Glomerular visceral epithelial cell (primary cell): ENCODE measurements at regions not wholly inside any gene's neighbourhood (a gene's known extent, or its start where the extent isn't known, plus 50 kb on each side); places are given as distances from the start of the nearest gene placed in this dataset.

Experiments used
- DNase-seq: peaks from one replicate; pipeline ENCODE4 v3.0.0-alpha.2; 2016; ENCODE audit errors: extremely low spot score

DNA sequence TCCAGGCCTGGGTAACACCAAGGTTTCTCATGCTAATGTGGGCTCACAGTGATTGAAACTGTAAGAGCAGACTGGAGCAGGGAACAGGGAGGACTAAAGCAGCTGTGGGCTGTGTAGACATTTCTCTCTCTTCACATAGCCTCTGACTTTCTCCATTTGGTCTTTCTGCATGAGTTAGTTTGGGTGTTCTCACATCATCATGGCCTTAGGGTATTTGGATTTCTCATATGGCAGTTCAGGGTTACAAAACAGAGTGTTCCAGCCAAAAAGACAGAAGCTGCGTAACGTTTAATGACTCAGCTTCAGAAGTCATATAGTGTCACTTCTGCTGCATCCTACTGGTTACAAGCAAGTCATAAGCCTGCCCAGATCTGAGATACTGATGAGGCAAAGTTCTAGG is 52.0 kb upstream of the OSBPL8 start:
- DNase-seq, result no peak

DNA sequence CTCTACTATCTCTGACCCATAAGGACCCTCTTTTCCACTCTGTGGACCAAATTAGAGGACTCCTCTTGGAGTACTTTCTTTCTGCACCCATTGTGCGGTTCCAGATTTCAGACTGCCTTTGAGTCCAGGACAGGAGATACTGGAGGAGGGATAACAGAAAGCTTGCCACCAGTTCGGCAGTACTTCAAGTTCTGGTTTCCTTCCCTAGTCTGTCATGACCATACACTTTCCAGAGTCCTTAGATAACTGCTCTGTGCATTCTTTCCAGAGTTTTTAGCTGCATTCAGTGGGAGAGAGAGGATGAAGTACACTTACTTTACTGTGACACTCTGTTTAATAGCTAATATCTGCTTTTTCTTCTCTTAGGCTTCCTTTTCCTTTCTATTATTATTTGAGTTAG is 54.8 kb upstream of the OSBPL8 start:
- DNase-seq, result no peak

DNA sequence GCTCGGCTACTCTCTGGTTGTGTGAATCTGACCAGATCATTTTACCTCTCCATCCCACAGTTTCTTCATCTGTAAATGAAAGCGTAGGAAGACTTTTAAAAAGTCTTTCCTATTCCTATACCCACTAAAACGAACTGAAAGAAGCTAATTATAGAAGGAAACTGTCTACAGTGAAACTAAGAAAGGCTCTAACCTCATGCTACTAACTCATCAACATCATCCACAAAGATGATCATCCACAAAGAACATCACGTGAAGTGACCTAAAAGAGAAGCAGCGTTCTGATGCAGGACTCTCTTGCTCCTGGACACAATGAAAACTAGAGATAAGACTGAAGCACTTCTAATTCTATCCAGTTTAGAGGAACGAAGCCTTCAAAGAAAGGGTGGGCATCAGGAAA is 58.5 kb upstream of the OSBPL8 start:
- no peak for DNase-seq

DNA sequence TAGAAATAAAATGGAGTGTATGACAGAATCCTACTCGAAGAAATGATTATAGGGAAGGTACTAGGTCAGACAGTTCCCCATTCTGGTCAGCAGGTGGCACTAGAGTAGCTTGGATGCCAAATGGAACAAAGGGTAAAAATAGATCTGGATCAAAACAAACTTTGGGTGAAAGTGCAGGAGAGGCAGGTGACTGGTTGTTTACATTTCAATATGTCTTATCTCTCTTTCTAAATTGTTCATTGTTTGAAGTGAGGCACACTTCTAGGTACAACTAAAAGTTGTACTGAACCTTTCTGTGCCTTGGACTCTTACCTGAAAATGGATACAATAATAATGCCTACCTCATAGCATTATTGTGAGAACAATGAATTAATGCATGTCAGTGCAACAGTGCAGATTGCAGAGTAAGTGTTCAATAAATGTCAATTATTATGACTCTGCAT is 62.0 kb upstream of the OSBPL8 start:
- DNase-seq, result peak; percentile 71

DNA sequence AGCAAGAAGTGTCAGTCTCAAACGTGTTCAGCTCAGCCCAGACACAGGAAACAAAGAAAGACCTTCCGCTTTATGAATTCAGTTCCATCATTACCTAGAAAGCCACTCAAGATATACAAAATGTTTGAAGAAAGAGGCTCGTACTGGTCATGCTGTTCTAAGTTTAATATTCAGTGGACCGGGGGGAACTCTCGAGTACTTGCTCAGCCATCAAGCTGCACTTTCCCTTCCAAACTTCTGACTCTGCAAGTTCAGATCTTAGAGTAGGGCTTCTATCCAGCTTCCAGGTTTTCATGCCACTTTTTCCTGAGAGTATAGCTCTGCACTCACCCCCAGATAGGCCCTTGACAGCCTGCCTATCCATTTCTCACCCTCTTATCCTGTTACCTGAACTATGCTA is 62.8 kb upstream of the OSBPL8 start:
- no peak for DNase-seq

DNA sequence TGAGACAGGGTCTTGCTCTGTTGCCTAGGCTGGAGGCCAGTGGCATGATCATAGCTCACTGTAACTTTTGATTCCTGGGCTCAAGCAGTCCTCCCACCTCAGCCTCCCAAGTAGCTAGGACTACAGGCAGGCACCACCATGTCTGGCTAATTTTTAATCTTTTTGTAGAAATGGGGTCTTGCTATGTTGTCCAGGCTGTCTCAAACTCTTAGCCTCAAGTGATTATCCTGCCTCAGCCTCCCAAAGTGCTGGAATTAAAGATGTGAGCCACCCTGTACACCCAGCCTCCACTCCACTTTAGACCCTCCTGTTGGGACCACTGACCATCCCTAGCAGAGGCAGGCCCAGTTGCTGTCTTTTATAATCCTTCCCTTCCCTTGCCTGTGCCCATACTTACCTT is 63.3 kb upstream of the OSBPL8 start:
- no peak for DNase-seq

DNA sequence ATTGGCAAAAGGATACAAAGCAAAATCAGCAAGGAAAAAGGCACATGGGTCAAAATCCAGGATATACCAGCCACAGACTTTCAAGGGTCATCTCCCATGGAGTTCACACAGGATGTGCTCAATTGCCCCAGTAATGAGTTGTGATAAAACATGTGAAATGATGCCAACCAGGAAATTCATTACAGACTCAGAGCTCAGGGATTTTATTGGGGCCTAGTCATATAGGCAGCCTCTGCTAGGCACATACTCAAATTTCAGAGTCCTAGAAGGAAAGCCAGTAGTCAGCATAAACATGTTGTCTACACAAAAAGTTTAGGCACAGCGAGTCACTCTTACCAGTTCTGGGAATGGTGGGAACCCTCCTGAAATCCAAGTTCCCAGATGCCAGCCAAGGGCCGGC is 64.4 kb upstream of the OSBPL8 start:
- DNase-seq, result peak; percentile 40

DNA sequence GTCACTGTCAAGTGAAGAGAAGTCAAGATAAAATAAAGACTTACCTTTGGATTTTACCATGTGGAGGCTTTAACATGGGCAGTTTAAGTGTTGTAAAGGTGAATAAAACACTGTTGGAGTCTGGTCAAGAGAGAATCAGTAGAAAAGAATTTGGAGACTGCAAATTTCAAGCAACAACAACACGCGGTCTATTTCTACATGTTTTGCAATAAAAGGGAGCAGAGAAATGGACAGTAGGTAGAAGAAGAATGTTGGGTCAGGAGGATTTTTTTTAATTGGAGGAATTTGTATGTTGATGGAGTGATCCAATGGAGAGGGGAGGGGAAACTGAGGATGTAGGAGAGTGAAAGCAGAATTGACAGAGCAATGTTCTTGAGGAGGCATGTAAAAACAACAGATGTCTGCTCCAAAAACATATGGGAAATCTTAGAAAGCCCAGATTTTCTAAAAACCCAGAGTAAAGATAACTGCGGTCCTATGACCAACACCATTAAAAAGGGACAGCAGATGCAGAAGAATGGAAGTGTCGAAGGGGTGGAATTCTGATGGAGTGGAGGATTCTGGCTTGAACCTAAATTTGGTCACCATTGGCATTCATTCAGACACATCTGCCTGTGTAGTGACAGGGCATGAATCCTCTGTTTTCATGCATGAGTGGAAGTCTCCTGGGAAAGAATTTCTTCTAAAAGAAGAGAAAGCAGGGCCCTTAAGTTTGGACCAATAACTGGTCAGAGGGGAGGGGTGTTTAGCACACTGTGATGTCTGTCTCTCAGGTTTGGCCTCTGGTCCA is 68.0 kb upstream of the OSBPL8 start:
- no peak for DNase-seq

DNA sequence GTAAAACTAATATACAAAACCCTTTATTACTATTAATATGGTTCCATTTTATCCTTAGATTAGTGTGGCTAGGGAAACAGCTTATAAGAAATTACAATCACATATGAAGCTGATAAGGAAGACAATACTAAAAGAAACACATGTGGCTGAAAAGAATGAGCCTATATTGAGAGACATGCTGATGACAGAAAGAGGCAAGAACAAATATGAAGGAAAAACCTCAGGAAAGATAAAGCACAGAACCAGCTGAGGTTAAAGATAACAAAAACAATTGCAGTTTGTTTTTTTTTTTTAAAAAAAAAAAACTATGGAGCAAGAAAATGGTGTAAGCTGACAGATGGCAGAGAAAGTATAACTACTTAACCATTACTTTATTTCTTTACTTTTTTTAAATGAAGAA is 69.2 kb upstream of the OSBPL8 start:
- DNase-seq, result no peak

DNA sequence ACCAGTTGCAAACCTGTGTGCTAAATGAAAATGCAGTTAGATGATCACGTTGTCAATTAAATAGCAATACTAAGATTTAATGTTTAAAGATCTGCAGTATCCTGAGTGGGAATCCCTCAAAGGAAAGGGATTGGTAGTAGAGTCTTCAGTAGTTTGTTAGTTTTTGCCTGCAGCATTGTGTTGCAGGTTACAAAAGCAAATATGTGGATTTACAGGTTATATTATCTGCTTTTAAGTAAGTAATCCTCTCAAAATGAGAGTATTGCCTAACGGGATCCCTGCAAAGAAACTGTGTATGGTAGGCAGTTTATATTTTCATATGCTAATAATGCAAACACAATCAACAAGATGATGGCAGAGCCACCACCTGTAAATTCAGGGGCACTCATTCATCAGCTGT is 72.2 kb upstream of the OSBPL8 start:
- no peak for DNase-seq

DNA sequence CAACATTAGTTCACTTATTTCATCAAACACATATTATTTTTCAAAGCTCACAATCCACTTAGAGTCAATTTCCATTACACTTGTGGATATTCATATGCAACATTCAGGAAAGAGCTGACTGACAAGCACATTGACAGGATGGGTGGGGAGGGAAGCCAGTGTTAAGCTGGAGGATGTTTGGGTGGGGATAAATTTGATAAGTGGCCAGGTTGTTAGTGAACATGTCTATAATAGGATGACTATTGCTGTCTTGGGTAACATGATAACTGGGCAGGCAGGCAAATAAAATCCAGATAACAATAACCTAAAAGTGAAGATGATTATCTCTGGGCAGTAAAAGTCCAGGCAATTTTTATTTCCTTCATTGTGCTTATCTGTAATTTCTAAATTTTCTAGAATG is 73.8 kb upstream of the OSBPL8 start:
- DNase-seq, result no peak

DNA sequence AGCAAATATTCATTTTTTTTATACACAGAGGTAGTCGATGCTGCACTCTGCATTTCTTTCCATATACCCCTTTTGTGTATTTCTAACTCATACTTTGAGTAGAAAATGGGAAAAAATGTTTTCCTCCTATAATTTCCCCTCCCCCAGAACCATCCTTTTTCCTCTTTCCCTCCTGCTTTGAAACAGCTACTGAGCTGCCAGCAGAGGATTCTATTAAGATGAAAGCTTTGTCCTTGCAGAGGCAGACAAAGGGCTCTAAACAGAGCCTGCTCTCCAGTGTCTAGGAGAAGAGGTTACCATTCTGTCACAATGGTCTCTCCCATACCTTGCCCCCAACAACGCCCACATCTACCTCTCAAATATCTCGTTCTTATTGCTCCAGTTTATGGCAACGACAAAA is 74.6 kb upstream of the OSBPL8 start:
- DNase-seq, result no peak

DNA sequence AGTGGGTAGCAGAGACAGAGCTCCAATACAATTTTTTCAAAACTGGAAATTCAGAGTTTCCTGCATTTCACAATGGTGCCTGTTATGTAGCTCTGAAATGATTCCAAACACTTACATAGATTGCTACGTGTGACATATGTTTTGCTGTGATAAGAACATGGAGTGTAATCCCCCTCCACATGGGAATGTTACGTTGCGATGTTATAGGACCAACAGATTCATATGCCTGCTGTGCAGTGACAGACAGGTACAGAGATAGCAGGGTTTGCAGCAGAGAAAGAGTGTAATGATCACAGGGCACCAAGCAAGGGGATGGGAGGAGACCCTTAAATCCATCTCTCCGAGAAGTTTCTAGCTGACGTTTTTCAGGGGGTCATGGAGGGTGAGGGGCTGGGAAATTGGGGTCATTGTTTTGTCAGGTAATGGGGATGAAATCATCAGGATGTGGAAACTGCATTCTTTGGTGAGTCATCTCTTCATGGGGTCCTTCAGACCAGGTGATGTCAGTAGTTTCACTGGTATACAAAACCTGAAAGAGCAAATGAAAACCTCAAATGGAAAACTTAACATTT is 76.6 kb upstream of the OSBPL8 start:
- DNase-seq, result peak; percentile 49

DNA sequence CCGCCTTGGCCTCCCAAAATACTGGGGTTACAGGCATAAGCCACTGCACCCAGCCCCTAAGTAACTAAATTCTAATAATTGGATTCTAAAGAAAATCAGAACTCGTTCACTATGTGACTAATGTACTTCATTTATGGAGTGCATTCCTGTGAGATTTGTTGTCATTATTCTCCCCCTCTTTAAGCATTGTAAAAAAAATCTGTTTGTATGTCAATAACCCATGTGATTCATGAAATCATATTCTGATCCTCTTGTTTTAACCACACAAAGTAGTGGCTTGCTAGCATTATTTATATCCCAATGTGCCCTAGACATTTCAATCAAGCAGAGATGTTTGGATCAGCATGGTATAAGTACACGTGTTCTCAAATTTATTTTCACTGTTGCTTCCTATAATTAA is 78.2 kb upstream of the OSBPL8 start:
- DNase-seq, result no peak

DNA sequence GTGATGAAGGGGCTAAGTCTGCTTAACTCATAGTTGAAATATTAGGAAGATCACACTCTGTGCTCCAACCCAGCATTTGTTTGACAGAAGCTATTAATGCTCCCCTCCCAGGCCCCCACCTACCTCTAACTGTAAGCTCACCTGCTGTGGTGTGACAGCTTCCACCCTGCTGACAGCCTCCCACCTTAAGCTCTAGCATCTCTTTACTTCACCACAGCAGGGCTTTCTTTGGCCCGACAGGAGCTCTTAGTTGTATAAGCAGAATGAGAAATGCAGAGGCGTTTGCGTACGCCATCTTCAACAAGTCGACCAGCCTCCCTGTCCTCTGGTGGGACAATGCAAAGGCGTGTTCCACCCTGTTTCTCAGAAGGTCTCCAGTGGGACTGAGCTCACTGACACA is 80.1 kb upstream of the OSBPL8 start:
- no peak for DNase-seq

DNA sequence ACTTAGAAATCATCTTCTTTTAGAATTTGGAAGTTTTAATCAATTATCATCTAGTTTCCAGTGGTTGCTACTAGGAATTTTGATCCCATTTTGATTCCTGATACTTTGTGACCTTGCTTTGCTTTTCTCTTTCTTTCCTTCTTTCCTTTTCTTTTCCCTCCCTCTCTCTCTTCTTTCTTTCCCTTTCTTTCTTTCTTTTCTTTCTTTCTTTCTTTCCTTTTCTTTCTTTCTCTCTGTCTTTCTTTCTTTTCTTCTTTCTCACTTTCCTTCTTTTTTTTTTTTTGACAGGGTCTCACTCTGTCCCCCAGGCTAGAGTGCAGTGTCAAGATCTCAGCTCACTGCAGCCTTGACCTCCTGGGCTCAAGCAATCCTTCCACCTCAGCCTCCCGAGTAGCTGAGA is 81.5 kb upstream of the OSBPL8 start:
- DNase-seq, result no peak

DNA sequence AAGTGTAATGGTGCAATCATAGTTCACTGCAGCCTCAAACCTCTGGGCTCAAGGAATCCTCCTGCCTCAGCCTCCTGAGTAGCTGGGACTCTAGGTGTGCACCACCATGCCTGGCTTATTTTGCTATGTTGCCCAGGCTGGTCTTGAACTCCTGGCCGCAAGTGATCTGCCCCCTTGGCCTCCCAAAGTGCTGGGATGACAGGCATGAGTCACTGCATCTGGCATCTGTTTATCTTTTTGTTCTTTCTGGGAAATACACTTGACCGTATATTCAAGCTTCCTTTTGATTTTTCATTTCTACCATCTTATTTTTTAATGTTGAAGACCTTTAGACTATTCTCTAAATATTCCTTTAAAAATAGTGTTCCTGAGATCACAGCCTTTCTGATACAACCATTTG is 82.4 kb upstream of the OSBPL8 start:
- no peak for DNase-seq

DNA sequence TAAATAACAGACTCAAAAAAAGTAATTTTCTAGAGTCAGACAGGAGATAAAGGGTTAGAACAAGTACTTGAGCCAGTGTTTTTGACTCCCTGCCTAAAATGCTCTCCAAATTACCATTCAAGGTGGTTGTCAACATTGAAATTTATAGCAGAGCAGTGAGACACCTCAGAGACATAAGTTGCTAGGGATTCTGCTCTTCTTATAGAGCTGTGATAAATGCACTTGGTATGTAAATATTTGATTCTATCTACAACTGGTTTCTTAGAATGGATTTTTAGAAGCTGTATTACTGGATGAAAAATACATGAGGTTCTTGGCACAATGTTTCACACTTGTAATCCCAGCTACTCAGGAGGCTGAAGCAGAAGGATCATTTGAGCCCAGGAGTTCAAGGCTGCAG is 83.9 kb upstream of the OSBPL8 start:
- no peak for DNase-seq

DNA sequence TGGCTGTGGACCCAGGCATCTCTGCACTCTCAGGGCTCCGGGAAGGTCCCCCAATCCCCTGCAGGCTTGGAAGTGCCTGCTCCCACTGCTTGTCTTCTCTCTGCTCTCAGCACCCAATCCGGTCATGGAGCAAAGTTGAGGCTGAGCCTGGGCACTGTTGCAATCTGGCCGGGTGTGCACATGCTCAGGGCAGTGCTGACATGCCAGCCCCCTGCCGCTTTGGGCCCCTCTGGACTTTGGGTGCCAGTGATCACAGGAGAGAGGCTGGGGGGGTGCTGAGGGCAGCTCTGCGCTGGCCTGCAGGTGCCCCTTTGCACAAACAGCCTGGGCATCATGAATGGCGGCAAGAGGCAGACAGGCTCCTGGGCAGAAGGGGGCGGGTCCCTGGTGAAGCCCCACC is 85.4 kb upstream of the OSBPL8 start:
- DNase-seq, result no peak

DNA sequence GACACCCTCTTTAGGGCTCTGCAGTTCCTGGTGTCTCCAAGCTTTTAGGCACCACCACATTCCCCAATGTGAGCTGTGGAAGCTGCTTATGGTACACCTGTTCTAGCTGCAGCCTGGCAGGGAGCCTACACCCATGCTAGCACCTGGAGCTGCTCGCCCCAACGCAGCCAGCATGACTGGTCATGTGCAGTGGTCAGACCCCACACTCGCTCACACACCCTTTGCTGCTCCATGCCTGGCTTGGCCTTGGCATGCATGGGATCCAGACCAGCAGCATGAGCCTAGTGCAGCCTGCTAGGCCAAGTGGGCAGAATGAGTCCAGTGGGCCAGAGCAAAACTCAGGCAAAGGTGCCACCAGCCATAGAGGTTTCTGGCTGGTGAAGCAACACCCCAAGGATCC is 86.4 kb upstream of the OSBPL8 start:
- DNase-seq, result no peak

DNA sequence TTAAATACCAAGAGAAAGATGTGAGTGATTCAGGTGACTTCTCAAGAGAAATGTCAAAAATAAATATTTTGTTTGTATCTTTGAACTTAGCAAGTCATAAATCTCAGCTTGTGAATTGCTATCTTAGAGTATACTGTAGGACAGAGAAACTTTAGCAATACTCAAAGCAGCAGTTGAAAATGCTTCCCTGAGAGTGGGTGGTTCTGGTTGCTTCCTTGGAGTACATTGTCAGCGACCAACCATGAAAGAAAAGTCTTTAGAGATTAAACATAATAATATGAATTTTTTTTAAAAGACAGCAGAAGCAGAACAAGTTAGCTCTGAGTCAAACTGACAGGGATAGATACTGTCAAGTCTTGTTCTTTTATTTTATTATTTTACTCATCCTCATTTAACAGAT is 86.8 kb upstream of the OSBPL8 start:
- no peak for DNase-seq

DNA sequence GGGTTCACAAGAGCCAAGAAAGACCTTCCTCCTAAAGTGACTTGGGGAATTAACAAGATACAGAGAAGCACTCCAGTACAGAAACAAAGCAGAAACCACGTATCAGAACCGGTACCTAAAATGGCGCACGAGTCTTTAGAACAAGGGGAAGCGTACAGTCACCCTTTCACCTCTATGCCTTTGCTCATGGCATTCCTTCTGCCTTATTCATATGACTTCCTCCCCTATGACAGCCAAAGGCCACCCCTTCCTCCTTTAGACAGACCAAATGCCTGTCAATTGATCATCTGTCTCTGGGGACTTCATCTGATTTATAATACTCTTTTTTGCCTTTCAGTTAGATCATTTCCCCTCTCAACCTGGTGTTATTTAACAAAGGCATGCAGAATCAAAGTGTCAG is 89.5 kb upstream of the OSBPL8 start:
- no peak for DNase-seq

DNA sequence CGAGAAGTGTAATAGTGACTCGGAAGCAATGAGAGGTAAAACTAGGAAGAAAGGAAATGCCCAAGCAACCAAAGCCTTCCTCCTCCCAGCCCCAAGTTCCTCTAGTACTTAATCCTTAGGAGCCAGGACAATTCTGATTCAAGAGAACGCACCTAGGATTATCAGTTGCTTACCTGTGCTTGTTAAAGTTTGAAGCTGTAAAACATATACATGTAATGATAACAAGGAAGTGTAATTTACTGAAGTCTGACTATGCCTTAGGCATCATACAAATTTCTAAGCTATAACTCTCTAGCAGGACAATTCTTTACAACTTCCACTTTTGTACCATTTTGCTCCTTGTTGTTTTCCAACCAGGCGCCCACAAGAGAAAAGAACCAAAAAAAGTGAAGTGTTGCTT is 92.8 kb upstream of the OSBPL8 start:
- DNase-seq, result no peak

DNA sequence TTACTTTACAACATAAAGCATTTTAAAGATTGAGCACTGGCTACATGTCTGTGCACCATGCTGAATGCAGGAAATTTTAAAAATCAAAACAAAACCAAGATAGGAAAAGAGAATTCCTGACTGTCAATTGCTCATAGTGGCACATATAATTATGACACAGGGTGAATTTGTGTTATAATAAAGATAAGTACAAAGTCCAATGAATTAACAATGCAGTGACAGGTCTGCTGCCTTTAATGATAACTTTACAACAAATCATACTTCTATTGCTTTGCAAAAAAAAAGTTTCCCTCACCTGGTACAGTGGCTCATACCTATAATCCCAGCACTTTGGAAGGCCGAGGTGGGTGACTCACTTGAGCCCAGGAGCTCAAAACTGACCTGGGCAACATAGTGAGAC is 93.8 kb upstream of the OSBPL8 start:
- DNase-seq, result no peak
